WERI-Rb-1 (cell line): ENCODE measurements at regions not wholly inside any gene's neighbourhood (a gene's known extent, or its start where the extent isn't known, plus 50 kb on each side); places are given as distances from the start of the nearest gene placed in this dataset.

ENCODE experiments used
- DNase-seq: peaks from one replicate; pipeline ENCODE4 v3.0.0-alpha.2; 2020
- H3K27ac ChIP-seq: fragments of 250-450 bp; sonication (Bioruptor Pico); 2 replicates; pipeline ENCODE4 v1.5.1; 2020; ENCODE audit warnings: mild to moderate bottlenecking, moderate library complexity
- H3K27me3 ChIP-seq: fragments of 250-450 bp; sonication (Bioruptor Pico); 2 replicates; pipeline ENCODE4 v1.5.1; 2021; ENCODE audit warnings: mild to moderate bottlenecking, low read depth, moderate library complexity; ENCODE audit not compliant: insufficient read depth, severe bottlenecking
- H3K36me3 ChIP-seq: fragments of 250-450 bp; sonication (Bioruptor Pico); 2 replicates; pipeline ENCODE4 v1.5.1; 2020; ENCODE audit warnings: mild to moderate bottlenecking, moderate library complexity
- H3K4me3 ChIP-seq: 2 replicates; pipeline ENCODE4 v1.5.1; 2011; ENCODE audit warnings: low read depth, mild to moderate bottlenecking, control low read depth, low read length
- H3K9me3 ChIP-seq: fragments of 250-450 bp; sonication (Bioruptor Pico); 2 replicates; pipeline ENCODE4 v1.5.1; 2021; ENCODE audit warnings: mild to moderate bottlenecking, moderate library complexity; ENCODE audit not compliant: severe bottlenecking
- CTCF ChIP-seq: IDR thresholded peaks from 2 replicates; pipeline ENCODE4 v1.5.1; 2011; ENCODE audit warnings: low read depth, mild to moderate bottlenecking, control low read depth, inconsistent platforms, low read length

- no peak for TF ChIP-seq CTCF
- Histone ChIP-seq H3K9me3 (no peaks in the 10 kb centered on the region), H3K36me3 (no peaks in the 10 kb centered on the region), H3K27ac (no peak overlapping the region), H3K4me3 (no peak overlapping the region), H3K27me3 (no peaks in the 10 kb centered on the region)
- DNase-seq: no peak
These were observed 92.5 kb downstream of the BBS10 start for GRCh38 chr12:76255692-76256091.

- H3K4me3 ChIP-seq: no peak overlapping the region
- DNase-seq: no peak
- no peaks in the 10 kb centered on the region for H3K9me3 ChIP-seq
- H3K27me3 ChIP-seq: no peaks in the 10 kb centered on the region
- H3K27ac ChIP-seq: no peak overlapping the region
- no peak for TF ChIP-seq CTCF
- H3K36me3 ChIP-seq: no peaks in the 10 kb centered on the region
These were observed 92.9 kb downstream of the BBS10 start for GRCh38 chr12:76255281-76255680.

GRCh38 chr12:76252031-76252430 is 96.2 kb downstream of the BBS10 start:
- Histone ChIP-seq H3K27ac (no peak overlapping the region), H3K27me3 (no peaks in the 10 kb centered on the region), H3K4me3 (no peak overlapping the region), H3K9me3 (no peaks in the 10 kb centered on the region), H3K36me3 (no peaks in the 10 kb centered on the region)
- no peak for TF ChIP-seq CTCF
- DNase-seq: no peak

- TF ChIP-seq CTCF: no peak
- DNase-seq: no peak
- Histone ChIP-seq H3K4me3 (no peak overlapping the region), H3K36me3 (no peaks in the 10 kb centered on the region), H3K27ac (no peak overlapping the region), H3K27me3 (no peaks in the 10 kb centered on the region), H3K9me3 (no peaks in the 10 kb centered on the region)
These were observed 98.0 kb downstream of the BBS10 start for GRCh38 chr12:76250256-76250655.

- TF ChIP-seq CTCF: no peak
- no peaks in the 10 kb centered on the region for H3K36me3 ChIP-seq
- no peak overlapping the region for H3K27ac ChIP-seq
- H3K9me3 ChIP-seq: no peaks in the 10 kb centered on the region
- no peaks in the 10 kb centered on the region for H3K27me3 ChIP-seq
- no peak overlapping the region for H3K4me3 ChIP-seq
- DNase-seq: no peak
These were observed 98.7 kb downstream of the BBS10 start for GRCh38 chr12:76249501-76249900.

- Histone ChIP-seq H3K27ac (no peak overlapping the region), H3K27me3 (no peaks in the 10 kb centered on the region), H3K36me3 (no peaks in the 10 kb centered on the region), H3K9me3 (no peaks in the 10 kb centered on the region), H3K4me3 (no peak overlapping the region)
- no peak for TF ChIP-seq CTCF
- DNase-seq: no peak
These were observed 100.2 kb downstream of the BBS10 start for GRCh38 chr12:76247992-76248391.
